ENCODE measurements at regions not wholly inside any gene's neighbourhood (a gene's known extent, or its start where the extent isn't known, plus 50 kb on each side); places are given as distances from the start of the nearest gene placed in this dataset.

DNA sequence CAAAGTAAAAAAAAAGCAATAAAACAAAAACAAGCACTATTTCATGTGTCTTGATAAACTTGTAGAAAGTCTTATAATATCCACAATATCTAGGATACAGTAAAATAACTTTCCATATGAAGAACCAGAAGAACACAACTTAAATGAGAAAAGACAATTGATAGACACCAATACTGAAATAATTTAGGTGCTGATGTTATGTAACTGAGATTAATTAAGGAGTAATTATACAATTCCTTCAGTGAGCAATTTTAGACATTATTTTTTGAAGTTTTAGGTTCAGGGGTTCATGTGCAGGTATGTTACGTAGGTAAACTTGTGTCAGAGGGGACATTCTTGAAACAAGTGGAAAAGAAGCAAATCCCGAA is 88.3 kb upstream of the VPREB1 start:
- DNase-seq (ENCODE audit: missing footprints), result no peak
- no peak for ATAC-seq
- intact Hi-C loops (cut with DNase I), result no loop called here

DNA sequence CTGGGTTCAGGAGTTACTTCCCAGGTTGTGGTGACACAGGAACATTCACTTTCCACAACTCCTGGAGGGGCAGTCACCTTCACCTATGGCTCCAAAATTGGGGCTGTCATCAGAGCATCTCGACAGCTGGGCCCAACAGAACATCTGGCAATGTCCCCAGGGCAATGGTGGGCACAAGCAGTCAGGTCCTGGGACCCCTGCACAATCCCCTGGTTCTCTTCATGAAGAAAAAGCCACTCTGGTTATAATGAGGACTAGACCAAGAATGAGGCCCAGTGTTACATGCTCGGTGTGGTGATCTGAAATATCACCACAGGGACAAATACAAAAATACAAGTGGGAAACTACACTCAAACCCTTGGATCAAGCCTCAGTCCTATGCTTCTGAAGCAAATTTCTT is 89.0 kb upstream of the VPREB1 start:
- no peak for DNase-seq (ENCODE audit: missing footprints)
- no peak for ATAC-seq
- intact Hi-C loops (cut with DNase I), result no loop called here

- ATAC-seq, result no peak
- intact Hi-C loops (cut with DNase I), result no loop called here
- no peak for DNase-seq (ENCODE audit: missing footprints)
Observed at GRCh38 chr22:22155146-22155545, 89.4 kb upstream of the VPREB1 start.

- no peak for ATAC-seq
- no peak for DNase-seq (ENCODE audit: missing footprints)
- intact Hi-C loops (cut with DNase I), result no loop called here
Observed at GRCh38 chr22:22154040-22154439, 90.5 kb upstream of the VPREB1 start.

DNA sequence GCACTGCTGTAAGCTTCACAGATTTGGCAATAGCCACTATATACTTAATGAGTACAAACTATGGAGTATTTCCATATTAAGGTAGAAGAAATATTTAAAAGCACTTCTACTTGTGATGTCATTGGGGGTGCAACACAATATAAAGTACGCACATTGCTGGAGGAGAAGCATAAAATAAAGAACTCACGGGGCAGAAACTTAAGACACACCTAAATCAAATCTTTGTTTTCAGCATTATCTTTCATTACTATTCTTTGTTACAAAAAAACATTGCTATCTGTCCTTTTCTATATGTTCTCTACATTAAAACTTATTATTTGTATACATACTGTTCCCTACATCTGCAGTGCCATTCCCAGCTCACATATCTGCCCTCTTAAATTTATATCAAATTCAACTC is 93.3 kb upstream of the VPREB1 start:
- intact Hi-C loops (cut with DNase I), result no loop called here
- DNase-seq (ENCODE audit: missing footprints), result no peak
- ATAC-seq, result no peak

GRCh38 chr22:22150457-22150856 is 94.1 kb upstream of the VPREB1 start:
- ATAC-seq (no peak), DNase-seq (ENCODE audit: missing footprints) (no peak)
- intact Hi-C loops (cut with DNase I), result no loop called here

- no peak for DNase-seq (ENCODE audit: missing footprints)
- intact Hi-C loops (cut with DNase I), result no loop called here
- no peak for ATAC-seq
Observed at GRCh38 chr22:22148905-22149304, 95.7 kb upstream of the VPREB1 start.

DNA sequence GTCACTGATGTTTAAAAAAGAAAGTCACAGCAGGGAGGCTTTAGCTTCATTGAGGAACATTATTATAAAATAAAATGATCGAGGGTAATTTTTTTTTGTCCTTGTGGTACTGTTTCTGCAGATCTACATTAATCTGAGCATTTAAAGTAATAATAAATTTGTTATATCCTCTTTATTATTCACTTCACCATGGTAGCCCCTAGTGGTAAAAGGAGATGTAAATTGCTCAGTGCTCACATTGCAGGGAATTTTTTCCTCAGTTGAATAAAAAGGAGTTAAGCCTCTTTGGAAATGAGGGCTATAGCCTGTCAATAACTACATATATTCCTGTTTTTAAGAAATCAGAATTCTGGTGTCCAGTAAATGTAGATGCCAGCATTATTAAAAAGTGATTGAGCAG is 99.7 kb upstream of the VPREB1 start:
- DNase-seq (ENCODE audit: missing footprints) (no peak), ATAC-seq (no peak)
- intact Hi-C loops (cut with DNase I), result no loop called here

DNA sequence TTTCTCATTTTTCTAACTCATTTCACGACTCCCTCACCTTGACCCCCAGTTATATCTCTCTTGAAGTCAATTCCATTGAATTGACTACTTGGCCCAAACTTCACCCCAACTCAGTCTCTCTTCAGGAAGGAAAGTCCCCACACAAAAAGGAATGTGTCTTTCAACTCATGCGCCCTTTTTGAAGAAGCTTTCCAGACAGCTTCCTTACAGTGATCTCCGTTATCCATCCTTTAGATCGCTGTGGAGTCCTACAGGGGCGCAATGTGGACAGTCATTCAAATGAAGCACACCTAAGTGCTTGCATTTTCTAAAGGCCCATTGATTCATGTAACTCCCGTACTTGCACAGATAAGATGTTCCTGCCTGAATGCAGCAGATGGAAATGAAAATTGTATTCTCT is 101.1 kb upstream of the VPREB1 start:
- intact Hi-C loops (cut with DNase I), result no loop called here
- ATAC-seq, result no peak
- no peak for DNase-seq (ENCODE audit: missing footprints)

- DNase-seq (ENCODE audit: missing footprints) (no peak), ATAC-seq (no peak)
- intact Hi-C loops (cut with DNase I), result no loop called here
Observed at GRCh38 chr22:22142661-22143060, 101.9 kb upstream of the VPREB1 start.

GRCh38 chr22:22141771-22142591 is 102.6 kb upstream of the VPREB1 start:
- ATAC-seq (no peak), DNase-seq (ENCODE audit: missing footprints) (no peak)
- intact Hi-C loops (cut with DNase I), result no loop called here

GRCh38 chr22:22141031-22141430 is 103.6 kb upstream of the VPREB1 start:
- DNase-seq (ENCODE audit: missing footprints), result no peak
- intact Hi-C loops (cut with DNase I), result no loop called here
- no peak for ATAC-seq

GRCh38 chr22:22139364-22139763 is 105.2 kb upstream of the VPREB1 start:
- no peak for ATAC-seq
- intact Hi-C loops (cut with DNase I), result no loop called here
- DNase-seq (ENCODE audit: missing footprints), result no peak

DNA sequence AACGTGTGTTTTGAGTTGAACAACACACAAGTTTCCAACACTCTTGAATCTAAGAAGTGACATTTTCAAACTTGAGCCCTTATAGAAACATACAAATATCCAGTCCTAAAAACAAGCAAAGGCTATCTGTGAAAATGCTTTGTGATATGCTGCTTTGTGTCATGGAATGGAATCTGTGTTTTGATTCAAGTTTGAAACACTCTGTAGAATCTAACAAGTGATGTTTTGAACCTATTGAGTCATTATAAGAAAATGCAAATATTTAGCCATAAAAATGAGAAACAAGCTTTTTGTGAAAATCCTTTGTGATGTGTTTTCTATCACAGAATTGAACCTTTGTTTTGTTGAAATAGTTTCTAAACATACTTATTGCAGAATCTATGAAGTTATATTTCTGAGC is 105.7 kb upstream of the VPREB1 start:
- DNase-seq (ENCODE audit: missing footprints) (no peak), ATAC-seq (no peak)
- intact Hi-C loops (cut with DNase I), result no loop called here

DNA sequence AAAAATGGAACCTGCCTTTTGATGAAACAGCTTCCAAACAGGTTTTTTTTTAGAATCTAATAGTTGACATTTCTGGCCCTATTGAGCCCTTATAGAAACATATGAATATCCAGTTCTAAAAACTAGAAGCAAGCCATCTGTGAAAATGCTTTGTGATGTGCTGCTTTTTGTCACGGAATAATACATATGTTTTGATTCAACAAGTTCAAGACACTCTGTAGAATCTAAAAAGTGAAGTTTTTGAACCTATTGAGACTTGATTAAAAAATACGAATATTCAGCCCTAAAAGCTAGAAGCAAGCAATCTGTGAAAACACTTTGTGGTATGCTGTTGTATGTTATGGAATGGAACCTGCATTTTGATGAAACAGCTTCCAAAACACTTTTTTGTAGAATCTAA is 106.7 kb upstream of the VPREB1 start:
- ATAC-seq (no peak), DNase-seq (ENCODE audit: missing footprints) (no peak)
- intact Hi-C loops (cut with DNase I), result no loop called here

DNA sequence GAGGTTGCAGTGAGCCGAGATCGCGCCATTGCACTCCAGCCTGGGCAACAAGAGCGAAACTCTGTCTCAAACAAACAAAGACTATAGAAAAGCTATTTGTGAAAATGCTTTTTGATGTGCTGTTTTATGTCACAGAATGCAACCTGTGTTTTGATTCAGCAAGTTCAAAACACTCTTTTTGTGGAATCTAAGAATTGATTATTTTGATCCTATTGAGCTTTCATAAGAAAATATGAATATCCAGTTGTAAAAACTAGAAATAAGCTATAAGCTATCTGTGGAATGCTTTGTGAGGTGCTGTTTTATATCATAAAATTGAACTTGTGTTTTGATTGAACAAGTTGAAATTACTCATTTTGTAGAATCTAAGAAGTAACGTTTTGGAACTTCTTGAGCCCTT is 110.7 kb upstream of the VPREB1 start:
- intact Hi-C loops (cut with DNase I), result no loop called here
- DNase-seq (ENCODE audit: missing footprints) (no peak), ATAC-seq (no peak)

GRCh38 chr22:22130953-22131608 is 113.5 kb upstream of the VPREB1 start:
- intact Hi-C loops (cut with DNase I), result no loop called here
- ATAC-seq (no peak), DNase-seq (ENCODE audit: missing footprints) (no peak)

GRCh38 chr22:22129387-22129786 is 115.2 kb upstream of the VPREB1 start:
- intact Hi-C loops (cut with DNase I), result no loop called here
- no peak for ATAC-seq
- DNase-seq (ENCODE audit: missing footprints), result no peak

DNA sequence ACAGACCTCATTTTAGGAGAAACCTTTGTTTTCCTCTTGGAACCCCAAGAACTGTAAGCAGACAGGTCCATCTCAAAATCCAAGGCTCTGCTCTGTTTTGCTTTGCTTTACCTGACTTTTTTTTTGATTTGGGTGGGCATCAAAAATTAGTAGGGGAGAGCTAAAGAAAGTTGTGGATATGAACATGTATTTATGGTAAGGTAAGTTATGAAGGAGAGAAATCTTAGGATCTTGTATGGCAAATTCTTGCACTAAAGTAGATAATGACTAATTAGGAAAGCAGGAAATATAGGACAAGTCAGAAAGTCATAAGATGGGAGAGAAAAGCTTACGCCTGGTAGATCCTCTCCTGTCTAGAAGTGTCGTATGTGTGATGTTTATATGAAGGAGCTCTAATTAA is 116.1 kb upstream of the VPREB1 start:
- intact Hi-C loops (cut with DNase I), result no loop called here
- DNase-seq (ENCODE audit: missing footprints) (no peak), ATAC-seq (no peak)

DNA sequence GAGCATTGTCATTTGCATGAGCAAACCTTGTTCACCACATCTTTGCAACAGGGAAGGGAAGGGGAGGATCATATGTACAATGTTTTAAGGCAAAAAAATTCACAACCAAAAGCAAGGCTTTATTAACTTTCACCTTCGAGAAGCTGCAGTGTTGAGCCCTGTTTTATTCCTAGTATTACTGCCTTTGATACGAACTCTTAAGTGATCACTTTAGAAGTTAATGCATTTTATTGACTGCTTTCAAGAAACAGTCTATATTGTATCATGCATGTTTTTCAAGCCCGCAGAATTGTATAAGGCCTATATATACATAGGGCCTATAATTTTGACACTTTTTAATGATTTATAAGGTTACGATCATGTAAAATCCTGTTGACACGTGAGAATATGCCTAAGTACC is 117.5 kb upstream of the VPREB1 start:
- ATAC-seq (no peak), DNase-seq (ENCODE audit: missing footprints) (no peak)
- intact Hi-C loops (cut with DNase I), result no loop called here
